ENCODE measurements at regions not wholly inside any gene's neighbourhood (a gene's known extent, or its start where the extent isn't known, plus 50 kb on each side); places are given as distances from the start of the nearest gene placed in this dataset.

DNA sequence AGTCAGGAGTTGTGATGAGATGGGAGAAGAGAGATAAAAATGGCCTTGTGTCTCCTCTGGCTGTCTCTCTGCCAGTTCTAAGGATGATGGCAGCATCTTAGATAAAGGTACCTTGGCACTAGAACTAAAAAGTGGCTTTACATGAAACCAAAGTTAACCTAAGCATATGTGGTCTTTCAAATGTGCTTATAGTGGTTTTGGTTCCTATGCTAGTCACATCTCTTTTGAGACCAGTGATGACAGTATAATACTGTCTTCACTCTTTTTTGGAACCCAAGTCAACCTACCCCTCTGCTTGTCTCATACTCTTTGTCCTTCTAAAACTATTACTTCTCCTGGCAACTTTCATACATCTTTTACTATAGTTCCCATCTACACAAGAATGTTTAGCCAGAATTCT, 142.2 kb upstream of the SATB1 start:
- H3K27me3 ChIP-seq = no peaks in the 10 kb centered on the region
- H3K9me3 ChIP-seq = no peaks in the 10 kb centered on the region
- no peaks in the 10 kb centered on the region for H3K36me3 ChIP-seq
- H3K4me1 ChIP-seq = no peaks in the 10 kb centered on the region
- no peak overlapping the region for H3K4me3 ChIP-seq
- TF ChIP-seq CTCF (IDR thresholded peaks at IDR 0.05) = no peak
- no peak for TF ChIP-seq EP300 (IDR thresholded peaks at IDR 0.05)
- TF ChIP-seq POLR2AphosphoS5 (IDR thresholded peaks at IDR 0.05) = no peak
- TF ChIP-seq POLR2A (IDR thresholded peaks at IDR 0.05) = no peak
- H3K27ac ChIP-seq = no peak overlapping the region
- intact Hi-C loops (cut with DNase I) = no loop called here
- DNase-seq = no peak

- Histone ChIP-seq H3K9me3 (no peaks in the 10 kb centered on the region), H3K4me3 (no peak overlapping the region), H3K27ac (no peak overlapping the region), H3K4me1 (no peaks in the 10 kb centered on the region), H3K36me3 (no peaks in the 10 kb centered on the region), H3K27me3 (no peaks in the 10 kb centered on the region)
- DNase-seq = no peak
- intact Hi-C loops (cut with DNase I) = no loop called here
- no peak for TF ChIP-seq EP300 (IDR thresholded peaks at IDR 0.05)
- no peak for TF ChIP-seq CTCF (IDR thresholded peaks at IDR 0.05)
- TF ChIP-seq POLR2A (IDR thresholded peaks at IDR 0.05) = no peak
- WGBS, 2 donors = 34 to 74% methylated on average over 1 of the region's 1 CpG
Observed at GRCh38 chr3:18562364-18563154, 137.4 kb upstream of the SATB1 start.

- Histone ChIP-seq H3K36me3 (no peaks in the 10 kb centered on the region), H3K4me3 (no peak overlapping the region), H3K27ac (no peak overlapping the region), H3K9me3 (no peaks in the 10 kb centered on the region), H3K4me1 (no peaks in the 10 kb centered on the region), H3K27me3 (no peaks in the 10 kb centered on the region)
- DNase-seq = no peak
- WGBS, 2 donors = 5 to 15% methylated on average over 5 of the region's 5 CpGs
- intact Hi-C loops (cut with DNase I) = no loop called here
- TF ChIP-seq EP300 (IDR thresholded peaks at IDR 0.05) = no peak
- TF ChIP-seq POLR2AphosphoS5 (IDR thresholded peaks at IDR 0.05) = no peak
- TF ChIP-seq CTCF (IDR thresholded peaks at IDR 0.05) = peak in 3 of 4 experiments; percentile 51 to 66 (median 57)
- TF ChIP-seq POLR2A (IDR thresholded peaks at IDR 0.05) = no peak
Observed at GRCh38 chr3:18559331-18559842, 134.2 kb upstream of the SATB1 start.

- intact Hi-C loops (cut with DNase I) = no loop called here
- H3K4me3 ChIP-seq = no peak overlapping the region
- H3K9me3 ChIP-seq = no peaks in the 10 kb centered on the region
- DNase-seq = no peak
- H3K27ac ChIP-seq = no peak overlapping the region
- H3K36me3 ChIP-seq = no peaks in the 10 kb centered on the region
- no peaks in the 10 kb centered on the region for H3K4me1 ChIP-seq
- no peaks in the 10 kb centered on the region for H3K27me3 ChIP-seq
- WGBS, 2 donors = 87 to 93% methylated on average over 3 of the region's 3 CpGs
- TF ChIP-seq POLR2A (IDR thresholded peaks at IDR 0.05) = no peak
- TF ChIP-seq POLR2AphosphoS5 (IDR thresholded peaks at IDR 0.05) = no peak
- TF ChIP-seq EP300 (IDR thresholded peaks at IDR 0.05) = no peak
- TF ChIP-seq CTCF (IDR thresholded peaks at IDR 0.05) = no peak
Observed at GRCh38 chr3:18558507-18558906, 133.4 kb upstream of the SATB1 start.

DNA sequence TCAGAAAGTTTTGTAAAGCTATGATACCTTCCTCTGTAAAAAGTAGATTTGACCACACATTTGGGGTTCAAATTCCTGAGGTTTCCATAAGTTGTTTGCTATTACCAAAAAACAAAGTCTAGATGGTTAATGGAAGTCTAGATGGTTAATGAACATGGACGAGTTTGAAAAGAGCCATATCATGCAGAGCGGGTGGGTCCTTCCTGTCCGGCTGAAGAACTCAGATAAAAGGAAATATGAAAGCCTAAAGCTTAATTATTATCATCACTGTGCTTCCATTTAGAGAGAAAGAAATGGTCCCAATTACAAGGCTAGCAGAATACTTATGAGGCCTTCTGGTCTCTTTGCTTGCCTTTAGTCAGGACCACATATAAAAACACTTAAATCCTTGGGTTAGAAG, 132.1 kb upstream of the SATB1 start:
- H3K27me3 ChIP-seq = no peaks in the 10 kb centered on the region
- H3K9me3 ChIP-seq = no peaks in the 10 kb centered on the region
- no peak overlapping the region for H3K27ac ChIP-seq
- H3K4me3 ChIP-seq = no peak overlapping the region
- intact Hi-C loops (cut with DNase I) = no loop called here
- WGBS, 2 donors = 79 to 80% methylated on average over 3 of the region's 3 CpGs
- no peaks in the 10 kb centered on the region for H3K36me3 ChIP-seq
- no peaks in the 10 kb centered on the region for H3K4me1 ChIP-seq
- DNase-seq = no peak
- TF ChIP-seq EP300 (IDR thresholded peaks at IDR 0.05) (no peak), POLR2A (IDR thresholded peaks at IDR 0.05) (no peak), CTCF (IDR thresholded peaks at IDR 0.05) (no peak), POLR2AphosphoS5 (IDR thresholded peaks at IDR 0.05) (no peak)

Data from sigmoid colon (tissue), 6 donors.